ENCODE measurements at regions not wholly inside any gene's neighbourhood (a gene's known extent, or its start where the extent isn't known, plus 50 kb on each side); places are given as distances from the start of the nearest gene placed in this dataset.

DNA sequence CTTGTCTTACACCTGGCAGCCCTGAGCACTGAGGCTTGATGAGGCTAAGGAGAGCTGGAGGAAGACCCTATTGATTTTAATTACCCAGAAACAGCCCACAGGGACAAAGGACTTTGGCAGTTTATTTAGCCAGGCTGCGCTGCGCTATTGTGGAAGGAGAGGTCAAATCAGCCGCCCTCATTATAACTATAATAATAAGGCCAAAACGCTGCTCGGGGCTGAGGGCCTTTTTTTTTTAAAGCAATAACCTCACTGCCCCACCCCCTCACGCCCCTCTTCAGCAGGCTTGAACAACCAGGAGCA is 60.6 kb upstream of the NKX1-1 start:
- no peak for TF ChIP-seq POLR2A (IDR thresholded peaks at IDR 0.05; ENCODE audit: low read depth, low read length)
- TF ChIP-seq SPI1 (IDR thresholded peaks at IDR 0.05; ENCODE audit: low read depth, low read length), result no peak
- TF ChIP-seq POU2F2 (IDR thresholded peaks at IDR 0.05; ENCODE audit: low read depth, low read length), result no peak
- TF ChIP-seq TAF1 (IDR thresholded peaks at IDR 0.05; ENCODE audit: low read depth, low read length), result no peak
- TF ChIP-seq POLR2AphosphoS5 (IDR thresholded peaks at IDR 0.05; ENCODE audit: low read depth, low read length), result no peak
- no peak for TF ChIP-seq PAX5 (IDR thresholded peaks at IDR 0.05; ENCODE audit: insufficient read depth, low read length, severe bottlenecking)

Measured in GM12891 (cell line).